ENCODE measurements at regions not wholly inside any gene's neighbourhood (a gene's known extent, or its start where the extent isn't known, plus 50 kb on each side); places are given as distances from the start of the nearest gene placed in this dataset.

GRCh38 chr9:119951090-119951489, 581.9 kb upstream of the BRINP1 start:
- TF ChIP-seq, protein P1, sequence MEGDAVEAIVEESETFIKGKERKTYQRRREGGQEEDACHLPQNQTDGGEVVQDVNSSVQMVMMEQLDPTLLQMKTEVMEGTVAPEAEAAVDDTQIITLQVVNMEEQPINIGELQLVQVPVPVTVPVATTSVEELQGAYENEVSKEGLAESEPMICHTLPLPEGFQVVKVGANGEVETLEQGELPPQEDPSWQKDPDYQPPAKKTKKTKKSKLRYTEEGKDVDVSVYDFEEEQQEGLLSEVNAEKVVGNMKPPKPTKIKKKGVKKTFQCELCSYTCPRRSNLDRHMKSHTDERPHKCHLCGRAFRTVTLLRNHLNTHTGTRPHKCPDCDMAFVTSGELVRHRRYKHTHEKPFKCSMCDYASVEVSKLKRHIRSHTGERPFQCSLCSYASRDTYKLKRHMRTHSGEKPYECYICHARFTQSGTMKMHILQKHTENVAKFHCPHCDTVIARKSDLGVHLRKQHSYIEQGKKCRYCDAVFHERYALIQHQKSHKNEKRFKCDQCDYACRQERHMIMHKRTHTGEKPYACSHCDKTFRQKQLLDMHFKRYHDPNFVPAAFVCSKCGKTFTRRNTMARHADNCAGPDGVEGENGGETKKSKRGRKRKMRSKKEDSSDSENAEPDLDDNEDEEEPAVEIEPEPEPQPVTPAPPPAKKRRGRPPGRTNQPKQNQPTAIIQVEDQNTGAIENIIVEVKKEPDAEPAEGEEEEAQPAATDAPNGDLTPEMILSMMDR (IDR thresholded peaks at IDR 0.05 in 8 of 11, conservative IDR thresholded peaks at IDR 0.05 in 3 of 11): no peak
- no peak for TF ChIP-seq POLR2AphosphoS5 (IDR thresholded peaks at IDR 0.05)

All from spleen (tissue), 7 donors.